ENCODE measurements at regions not wholly inside any gene's neighbourhood (a gene's known extent, or its start where the extent isn't known, plus 50 kb on each side); places are given as distances from the start of the nearest gene placed in this dataset.
A peak's percentile ranks its signal among the peaks of the same experiment; 100 is the strongest.

DNA sequence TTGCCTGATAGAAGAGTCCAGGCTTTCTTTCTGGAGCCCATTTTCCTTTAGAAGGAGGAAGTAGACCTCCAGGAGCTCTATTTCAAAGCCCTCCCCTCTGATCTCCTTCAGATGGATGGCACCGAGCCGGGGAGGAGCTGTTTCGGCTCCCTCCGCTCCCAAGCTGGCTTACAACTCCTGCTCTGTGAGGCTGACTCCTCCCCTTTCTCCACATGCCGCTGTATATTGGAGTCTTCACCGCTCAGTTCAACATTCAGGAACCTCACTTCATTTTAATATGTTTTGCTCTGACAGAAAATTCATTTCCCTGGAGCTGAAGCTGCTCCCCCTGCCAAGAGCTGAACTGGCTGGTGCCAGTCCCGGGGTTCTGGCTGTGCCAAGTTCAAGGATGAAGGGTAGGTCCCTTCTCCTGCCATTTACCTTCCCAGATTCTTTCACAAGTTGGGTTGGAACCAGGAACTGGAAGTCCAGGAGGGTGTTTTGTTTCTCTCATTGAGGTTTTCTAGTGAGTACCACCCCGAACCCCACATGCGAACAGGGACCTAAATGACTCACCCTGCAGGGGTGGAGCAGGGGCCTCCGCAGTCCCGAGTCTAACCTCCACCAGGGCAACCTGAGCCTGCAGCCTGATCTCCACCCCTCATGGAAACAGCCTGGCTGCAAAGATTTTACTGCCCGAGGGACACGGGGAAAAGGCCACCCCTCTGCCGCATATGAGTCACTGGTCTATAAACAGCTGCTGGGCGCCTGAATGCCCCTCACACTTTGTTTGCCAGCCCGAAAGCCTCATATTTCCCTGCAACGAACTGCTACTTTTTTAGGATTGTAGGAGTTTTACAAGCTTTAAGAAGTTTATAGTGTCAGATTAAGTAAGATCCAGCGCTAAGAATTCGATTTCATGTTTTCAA, 68.6 kb upstream of the FOXA2 start:
- Histone ChIP-seq H3K4me1 (ENCODE audit: insufficient read depth) (no peaks in the 10 kb centered on the region), H3K27ac (no peak overlapping the region), H3K4me3 (no peak overlapping the region), H3K27me3 (replicated peaks; ENCODE audit: insufficient read depth) (no peaks in the 10 kb centered on the region), H3F3A (ENCODE audit: insufficient read depth) (no peaks in the 10 kb centered on the region), H4K20me1 (ENCODE audit: insufficient read depth) (no peaks in the 10 kb centered on the region), H3K9ac (no peak overlapping the region), H3K79me2 (ENCODE audit: insufficient read depth) (no peaks in the 10 kb centered on the region), H3K9me2 (ENCODE audit: insufficient read depth) (no peaks in the 10 kb centered on the region), H3K9me3 (ENCODE audit: low read depth) (no peaks in the 10 kb centered on the region), H3K36me3 (ENCODE audit: low read depth) (no peaks in the 10 kb centered on the region), H3K4me2 (ENCODE audit: unreplicated experiment) (no peak overlapping the region), H2AFZ (no peak overlapping the region)
- DNase-seq: peak; percentile 13
- TF ChIP-seq EZH2 (IDR thresholded peaks at IDR 0.05; ENCODE audit: insufficient read depth, poor library complexity, severe bottlenecking): no peak
- no peak for TF ChIP-seq EZH2phosphoT487 (IDR thresholded peaks at IDR 0.05; ENCODE audit: insufficient read depth, low read depth)
- in situ Hi-C loops (cut with MboI): no loop called here
- 39 to 41% methylated on average over 19 of the region's 19 CpGs for WGBS, 2 experiments (ENCODE audit: low coverage in 1 of 2, low lambda C conversion rate in 2 of 2, missing lambda C conversion rate in 2 of 2)

DNA sequence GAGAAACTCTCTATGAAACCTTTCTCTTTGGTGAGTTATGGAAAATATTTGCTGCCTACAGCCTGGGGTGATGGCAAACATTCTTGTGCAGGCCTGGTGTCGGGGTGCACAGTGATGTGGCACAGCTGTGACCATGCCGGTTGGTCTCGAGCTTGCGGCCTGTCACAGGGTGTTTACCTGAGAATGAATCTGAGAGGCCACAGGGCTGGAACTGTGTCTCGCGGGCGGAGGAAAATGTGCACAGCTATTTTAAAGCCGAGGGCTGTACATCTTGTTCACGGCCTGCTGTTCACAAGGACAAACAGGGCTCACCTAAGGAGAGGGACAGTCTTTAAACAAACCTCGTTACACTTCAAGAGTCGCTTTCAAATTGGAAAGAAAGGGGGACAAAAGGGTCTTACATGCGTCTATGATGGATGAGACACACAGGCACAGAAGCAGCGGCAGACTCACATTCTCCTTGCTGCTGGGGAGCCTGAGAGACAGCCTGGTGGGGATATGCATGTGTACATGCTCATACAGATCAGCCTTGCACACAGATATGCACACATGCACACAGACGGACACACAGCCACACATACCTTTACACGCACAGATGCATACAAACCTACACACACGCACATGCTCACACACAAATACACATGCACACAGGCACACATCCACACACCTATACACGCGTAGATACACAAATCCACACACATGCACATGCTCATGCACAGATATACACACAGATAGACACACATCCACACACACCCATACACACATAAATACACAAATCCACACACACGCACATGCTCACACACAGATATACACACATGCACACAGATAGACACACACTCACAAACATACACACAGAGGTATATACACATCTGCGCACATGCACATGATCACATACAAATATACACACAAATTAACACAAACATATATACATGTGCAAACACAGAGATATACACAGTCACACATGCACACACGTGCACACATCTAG, 69.6 kb upstream of the FOXA2 start:
- Histone ChIP-seq H3K79me2 (ENCODE audit: insufficient read depth) (no peaks in the 10 kb centered on the region), H3K27me3 (replicated peaks; ENCODE audit: insufficient read depth) (peaks cover 4% of the 10 kb centered on the region; the same call in 1 of the 2 replicates), H4K20me1 (ENCODE audit: insufficient read depth) (no peaks in the 10 kb centered on the region), H3K4me1 (ENCODE audit: insufficient read depth) (no peaks in the 10 kb centered on the region), H3K27ac (no peak overlapping the region), H2AFZ (no peak overlapping the region), H3K36me3 (ENCODE audit: low read depth) (no peaks in the 10 kb centered on the region), H3K9me3 (ENCODE audit: low read depth) (no peaks in the 10 kb centered on the region), H3K4me3 (no peak overlapping the region), H3K9me2 (ENCODE audit: insufficient read depth) (no peaks in the 10 kb centered on the region), H3F3A (ENCODE audit: insufficient read depth) (no peaks in the 10 kb centered on the region), H3K4me2 (ENCODE audit: unreplicated experiment) (no peak overlapping the region), H3K9ac (no peak overlapping the region)
- DNase-seq: no peak
- in situ Hi-C loops (cut with MboI): no loop called here
- no peak for TF ChIP-seq EZH2phosphoT487 (IDR thresholded peaks at IDR 0.05; ENCODE audit: insufficient read depth, low read depth)
- TF ChIP-seq EZH2 (IDR thresholded peaks at IDR 0.05; ENCODE audit: insufficient read depth, poor library complexity, severe bottlenecking): no peak
- 56% methylated on average over 21 of the region's 21 CpGs for WGBS, 2 experiments (ENCODE audit: low coverage in 1 of 2, low lambda C conversion rate in 2 of 2, missing lambda C conversion rate in 2 of 2)

DNA sequence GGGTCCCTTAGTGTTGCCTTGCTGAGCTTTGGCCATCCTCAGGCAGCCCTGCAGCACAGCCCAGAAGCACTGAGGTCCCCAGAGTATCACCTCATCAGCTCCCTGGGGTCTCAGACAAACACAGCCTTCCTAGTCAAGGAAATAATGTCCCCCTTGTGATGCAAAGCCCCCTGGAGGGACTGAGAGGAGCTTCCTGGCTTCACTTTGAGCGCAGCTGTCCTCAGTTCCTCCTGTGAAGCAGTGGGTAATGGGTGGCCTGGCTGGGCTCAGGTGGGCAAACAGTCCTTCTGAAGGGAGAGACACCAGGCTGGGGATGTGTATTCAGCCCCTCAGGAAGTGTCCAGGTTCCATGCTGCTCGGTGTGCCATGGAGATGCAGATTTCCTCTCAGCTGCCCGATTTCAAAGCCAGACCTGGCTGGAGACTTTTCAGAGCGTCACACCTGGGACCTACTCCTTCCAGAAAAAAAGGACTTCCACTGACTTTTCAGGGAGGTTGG, 79.2 kb upstream of the FOXA2 start:
- in situ Hi-C loops (cut with MboI): no loop called here
- 11 to 13% methylated on average over 4 of the region's 4 CpGs for WGBS, 2 experiments (ENCODE audit: low coverage in 1 of 2, low lambda C conversion rate in 2 of 2, missing lambda C conversion rate in 2 of 2)
- H3F3A ChIP-seq (ENCODE audit: insufficient read depth): no peaks in the 10 kb centered on the region

DNA sequence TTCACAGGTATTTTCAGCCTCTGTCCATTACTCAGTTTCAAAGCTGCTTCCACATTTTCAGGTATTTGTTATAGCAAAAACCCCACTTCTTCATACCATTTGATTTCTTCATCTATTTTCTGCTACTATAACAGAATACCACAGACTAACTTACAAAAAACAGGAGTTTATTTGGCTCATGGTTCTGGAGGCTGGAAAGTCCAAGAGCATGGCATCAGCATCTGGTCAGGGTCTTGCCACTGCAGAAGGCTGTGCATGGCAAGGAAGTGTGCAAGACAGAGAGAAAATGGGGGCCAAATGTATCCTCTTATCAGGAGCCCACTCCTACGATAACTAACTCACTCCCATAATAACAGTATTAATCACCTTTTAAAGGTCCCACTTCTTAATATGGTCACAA, 82.8 kb upstream of the FOXA2 start:
- Histone ChIP-seq H3K27ac (no peak overlapping the region), H3K36me3 (ENCODE audit: low read depth) (no peaks in the 10 kb centered on the region), H3K4me3 (no peak overlapping the region), H3K79me2 (ENCODE audit: insufficient read depth) (no peaks in the 10 kb centered on the region), H3F3A (ENCODE audit: insufficient read depth) (no peaks in the 10 kb centered on the region), H4K20me1 (ENCODE audit: insufficient read depth) (no peaks in the 10 kb centered on the region), H3K9ac (no peak overlapping the region), H3K4me1 (ENCODE audit: insufficient read depth) (no peaks in the 10 kb centered on the region), H3K9me2 (ENCODE audit: insufficient read depth) (no peaks in the 10 kb centered on the region), H3K4me2 (ENCODE audit: unreplicated experiment) (no peak overlapping the region), H3K9me3 (ENCODE audit: low read depth) (no peaks in the 10 kb centered on the region), H2AFZ (no peak overlapping the region), H3K27me3 (replicated peaks; ENCODE audit: insufficient read depth) (no peaks in the 10 kb centered on the region; the same call in 1 of the 2 replicates)
- TF ChIP-seq EZH2 (IDR thresholded peaks at IDR 0.05; ENCODE audit: insufficient read depth, poor library complexity, severe bottlenecking) (no peak), EZH2phosphoT487 (IDR thresholded peaks at IDR 0.05; ENCODE audit: insufficient read depth, low read depth) (no peak)
- WGBS, 2 experiments (ENCODE audit: low coverage in 1 of 2, low lambda C conversion rate in 2 of 2, missing lambda C conversion rate in 2 of 2): 14 to 16% methylated on average over 1 of the region's 1 CpG
- no peak for DNase-seq
- in situ Hi-C loops (cut with MboI): no loop called here

More for the DNA sequence above, 79.2 kb upstream of the FOXA2 start:
- Histone ChIP-seq H3K4me2 (ENCODE audit: unreplicated experiment) (no peak overlapping the region), H3K9ac (no peak overlapping the region), H3K9me2 (ENCODE audit: insufficient read depth) (no peaks in the 10 kb centered on the region), H3K4me1 (ENCODE audit: insufficient read depth) (no peaks in the 10 kb centered on the region), H2AFZ (no peak overlapping the region), H3K27ac (no peak overlapping the region), H3K4me3 (no peak overlapping the region), H3K36me3 (ENCODE audit: low read depth) (no peaks in the 10 kb centered on the region), H3K27me3 (replicated peaks; ENCODE audit: insufficient read depth) (peaks cover 3% of the 10 kb centered on the region), H4K20me1 (ENCODE audit: insufficient read depth) (no peaks in the 10 kb centered on the region), H3K9me3 (ENCODE audit: low read depth) (no peaks in the 10 kb centered on the region), H3K79me2 (ENCODE audit: insufficient read depth) (no peaks in the 10 kb centered on the region)
- no peak for DNase-seq
- TF ChIP-seq EZH2phosphoT487 (IDR thresholded peaks at IDR 0.05; ENCODE audit: insufficient read depth, low read depth) (no peak), EZH2 (IDR thresholded peaks at IDR 0.05; ENCODE audit: insufficient read depth, poor library complexity, severe bottlenecking) (no peak)
